Urinary bladder (tissue), 3 donors: ENCODE measurements at regions not wholly inside any gene's neighbourhood (a gene's known extent, or its start where the extent isn't known, plus 50 kb on each side); places are given as distances from the start of the nearest gene placed in this dataset.
"Not testable (repeated sequence)": the region's sequence is repeated elsewhere in the genome, so short reads cannot be mapped to it uniquely, and the experiment has no call there.

Experiments
- DNase-seq: peaks from one replicate; pipeline ENCODE4 v3.0.0-alpha.2; 2015; ENCODE audit errors: extremely low spot score
- H3K27ac ChIP-seq: one replicate; pipeline ENCODE4 v1.5.1; 2013; ENCODE audit warnings: low read depth, mild to moderate bottlenecking, moderate library complexity
- H3K36me3 ChIP-seq: one replicate; pipeline ENCODE4 v1.6.1; 2013; ENCODE audit warnings: mild to moderate bottlenecking, moderate library complexity; ENCODE audit not compliant: insufficient read depth
- H3K4me1 ChIP-seq: one replicate; pipeline ENCODE4 v1.6.1; 2013; ENCODE audit warnings: mild to moderate bottlenecking, moderate library complexity; ENCODE audit not compliant: insufficient read depth
- H3K4me3 ChIP-seq: one replicate; pipeline ENCODE4 v1.5.1; 2013; ENCODE audit warnings: low read depth, low read length
- WGBS: extraction: QIAGEN DNeasy Blood & Tissue Kit; methylation state at CpG from one replicate; pipeline ENCODE4 v1.1.7; 2013; 5-methylcytosine and 5-hydroxymethylcytosine counted together
- donor health status: healthy with polysubstance abuse.
- donor health status: healthy.

- WGBS: 77% methylated on average over 4 of the region's 4 CpGs
- no peak for DNase-seq
- Histone ChIP-seq H3K4me1 (no peaks in the 10 kb centered on the region), H3K27ac (no peak overlapping the region), H3K4me3 (no peak overlapping the region), H3K36me3 (no peaks in the 10 kb centered on the region)
These were observed 106.5 kb downstream of the KLF13 start for GRCh38 chr15:31433091-31433490.

DNA sequence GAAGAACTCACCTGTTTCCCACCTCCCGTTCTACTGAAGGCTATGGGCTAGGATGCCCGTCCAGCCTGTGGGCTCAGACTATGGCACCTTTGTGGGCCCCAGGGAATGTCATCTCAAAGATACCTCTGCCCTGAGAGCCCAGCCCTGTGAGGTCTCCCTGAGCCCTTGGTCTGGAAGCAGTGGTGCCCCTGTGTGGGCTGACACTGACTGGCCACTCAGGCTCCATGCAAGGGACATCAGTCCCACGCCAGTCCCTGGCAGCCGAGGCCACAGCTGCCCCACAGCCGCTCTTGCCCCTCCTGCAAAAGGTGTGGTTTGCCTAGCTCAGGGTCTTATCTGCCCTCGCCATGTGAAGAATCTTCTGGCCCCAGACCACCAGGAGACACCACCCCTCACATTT lies 106.9 kb downstream of the KLF13 start:
- DNase-seq: no peak
- H3K36me3 ChIP-seq: no peaks in the 10 kb centered on the region
- WGBS: 94% methylated on average over 6 of the region's 6 CpGs

GRCh38 chr15:31434275-31434587 lies 107.6 kb downstream of the KLF13 start:
- Histone ChIP-seq H3K4me1 (no peaks in the 10 kb centered on the region), H3K27ac (peak overlapping the region; percentile 63), H3K4me3 (no peak overlapping the region), H3K36me3 (no peaks in the 10 kb centered on the region)
- no peak for DNase-seq
- 85% methylated on average over 3 of the region's 3 CpGs for WGBS

More for the DNA sequence above, 106.9 kb downstream of the KLF13 start:
- H3K4me3 ChIP-seq: no peak overlapping the region
- no peaks in the 10 kb centered on the region for H3K4me1 ChIP-seq
- no peak overlapping the region for H3K27ac ChIP-seq

DNA sequence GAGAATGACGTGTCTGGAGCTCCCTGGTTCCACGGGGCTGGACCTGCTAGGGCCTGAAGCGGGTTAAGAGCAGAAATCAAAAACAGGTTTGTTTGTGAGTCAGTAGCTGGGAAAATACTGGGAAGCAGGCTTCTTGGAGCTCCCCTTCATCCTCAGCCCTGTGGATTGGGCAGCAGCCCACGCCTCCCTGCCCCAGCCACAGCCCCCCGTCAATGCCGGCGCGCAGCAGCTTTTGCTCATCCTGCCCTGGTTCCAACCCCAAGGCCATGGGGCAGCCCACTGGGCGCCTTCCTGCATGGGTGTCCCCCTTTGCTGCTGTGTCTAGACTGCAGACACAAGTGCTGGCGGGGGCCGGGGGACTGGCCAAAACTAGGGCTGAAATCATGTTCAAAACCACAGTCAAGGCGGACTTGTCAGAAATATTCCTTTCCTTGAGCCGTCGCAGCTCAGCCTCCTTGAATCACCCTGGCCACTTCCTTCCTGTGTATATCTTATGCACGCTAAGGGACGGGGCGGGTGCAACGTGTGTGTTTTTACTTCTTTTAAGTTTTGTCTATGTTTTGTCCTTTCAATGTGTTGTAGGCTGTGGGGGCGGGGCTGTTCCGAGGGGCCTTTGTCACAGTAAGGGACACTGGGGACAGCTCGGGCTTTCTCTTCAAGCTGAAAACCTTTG lies 108.1 kb downstream of the KLF13 start:
- WGBS: 50% methylated on average over 21 of the region's 21 CpGs
- DNase-seq: no peak
- no peaks in the 10 kb centered on the region for H3K4me1 ChIP-seq
- H3K36me3 ChIP-seq: no peaks in the 10 kb centered on the region
- no peak overlapping the region for H3K4me3 ChIP-seq
- H3K27ac ChIP-seq: peak overlapping the region; percentile 63

DNA sequence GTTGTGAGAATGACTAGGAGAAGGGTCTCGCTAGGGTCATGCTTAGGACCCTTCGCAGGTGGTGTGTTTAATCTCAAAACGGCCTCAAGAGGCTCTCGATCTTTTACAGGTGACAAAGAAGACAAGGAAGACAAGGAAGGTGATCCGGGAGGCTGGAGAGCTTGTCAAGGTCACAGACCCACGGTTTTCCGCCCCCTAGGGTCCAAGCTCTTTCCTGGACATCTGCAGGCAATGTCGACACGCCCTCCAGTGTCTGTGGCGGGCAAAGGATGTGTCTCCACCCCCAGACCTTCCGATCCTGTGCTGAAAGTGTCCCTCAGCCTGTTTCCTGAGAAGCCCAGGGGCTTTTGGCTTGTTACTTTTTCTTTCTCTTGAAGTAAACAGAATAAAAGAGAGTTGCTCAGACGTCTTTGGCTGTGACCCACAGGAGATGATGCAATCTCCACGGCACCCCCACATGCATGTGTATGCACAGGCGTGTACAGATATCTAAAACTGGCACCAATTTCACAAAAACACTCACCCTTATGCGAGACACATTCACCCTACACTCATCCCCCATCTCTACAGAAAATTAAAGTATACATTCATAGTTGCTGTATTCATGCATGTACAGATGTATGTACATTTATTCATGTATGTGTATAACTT lies 108.8 kb downstream of the KLF13 start:
- H3K27ac ChIP-seq: peak overlapping the region; percentile 63
- 15% methylated on average over 15 of the region's 15 CpGs for WGBS
- peak; percentile 17 for DNase-seq

GRCh38 chr15:31435912-31436628 lies 109.4 kb downstream of the KLF13 start:
- H3K27ac ChIP-seq: peak overlapping the region; percentile 54
- H3K4me3 ChIP-seq: no peak overlapping the region
- DNase-seq: no peak
- 64% methylated on average over 14 of the region's 14 CpGs for WGBS
- H3K36me3 ChIP-seq: no peaks in the 10 kb centered on the region
- H3K4me1 ChIP-seq: no peaks in the 10 kb centered on the region

More for the DNA sequence above, 108.8 kb downstream of the KLF13 start:
- Histone ChIP-seq H3K4me1 (no peaks in the 10 kb centered on the region), H3K4me3 (no peak overlapping the region), H3K36me3 (no peaks in the 10 kb centered on the region)

GRCh38 chr15:31437686-31438085 lies 111.1 kb downstream of the KLF13 start:
- no peak overlapping the region for H3K27ac ChIP-seq
- no peaks in the 10 kb centered on the region for H3K4me1 ChIP-seq
- WGBS: 86% methylated on average over 6 of the region's 6 CpGs
- H3K36me3 ChIP-seq: no peaks in the 10 kb centered on the region
- no peak overlapping the region for H3K4me3 ChIP-seq
- no peak for DNase-seq

GRCh38 chr15:31438601-31439265 lies 112.1 kb downstream of the KLF13 start:
- Histone ChIP-seq H3K36me3 (no peaks in the 10 kb centered on the region), H3K4me1 (no peaks in the 10 kb centered on the region), H3K27ac (no peak overlapping the region), H3K4me3 (no peak overlapping the region)
- 94% methylated on average over 10 of the region's 10 CpGs for WGBS
- DNase-seq: no peak

DNA sequence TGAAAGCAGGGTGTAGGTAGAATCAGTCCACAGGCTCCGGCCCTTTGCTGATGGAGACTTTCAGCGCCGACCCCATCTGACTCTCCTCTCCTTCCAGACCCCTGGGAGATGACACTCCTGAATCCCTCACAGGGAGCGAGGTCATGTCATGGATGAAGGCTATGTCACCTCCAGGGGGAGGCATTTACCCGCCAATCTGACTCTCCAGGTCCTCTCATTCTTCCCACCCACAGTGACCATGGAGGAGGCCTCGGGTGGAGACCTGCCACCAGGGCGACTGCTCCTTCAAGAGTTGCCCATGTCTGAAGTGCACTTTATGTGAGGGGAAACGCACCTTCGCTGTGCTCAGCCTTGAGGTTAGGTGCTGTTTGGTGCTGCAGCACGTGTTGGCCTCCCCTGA lies 112.7 kb downstream of the KLF13 start:
- DNase-seq: no peak

GRCh38 chr15:31440216-31440615 lies 113.6 kb downstream of the KLF13 start:
- H3K27ac ChIP-seq, H3K4me1 ChIP-seq, DNase-seq, H3K36me3 ChIP-seq: not testable (repeated sequence)
- peak overlapping the region; percentile 57 for H3K4me3 ChIP-seq
- WGBS: 97% methylated on average over 20 of the region's 20 CpGs

More for the DNA sequence above, 112.7 kb downstream of the KLF13 start:
- 88% methylated on average over 10 of the region's 10 CpGs for WGBS
- no peaks in the 10 kb centered on the region for H3K36me3 ChIP-seq
- no peak overlapping the region for H3K27ac ChIP-seq
- H3K4me1 ChIP-seq: no peaks in the 10 kb centered on the region
- no peak overlapping the region for H3K4me3 ChIP-seq

- H3K4me1 ChIP-seq: no peaks in the 10 kb centered on the region
- no peak for DNase-seq
- peak overlapping the region; percentile 44 for H3K27ac ChIP-seq
- WGBS: 2% methylated on average over 56 of the region's 56 CpGs
- peak overlapping the region; percentile 57 for H3K4me3 ChIP-seq
- H3K36me3 ChIP-seq: no peaks in the 10 kb centered on the region
These were observed 114.2 kb downstream of the KLF13 start for GRCh38 chr15:31440754-31441311.

GRCh38 chr15:31442226-31442625 lies 115.6 kb downstream of the KLF13 start:
- no peak for DNase-seq
- no peak overlapping the region for H3K4me3 ChIP-seq
- no peaks in the 10 kb centered on the region for H3K36me3 ChIP-seq
- no peaks in the 10 kb centered on the region for H3K4me1 ChIP-seq
- H3K27ac ChIP-seq: no peak overlapping the region
- WGBS: 77% methylated on average over 9 of the region's 9 CpGs

- DNase-seq: no peak
- no peaks in the 10 kb centered on the region for H3K36me3 ChIP-seq
- no peak overlapping the region for H3K4me3 ChIP-seq
- WGBS: 58% methylated on average over 4 of the region's 4 CpGs
- H3K27ac ChIP-seq: no peak overlapping the region
- H3K4me1 ChIP-seq: no peaks in the 10 kb centered on the region
These were observed 116.1 kb downstream of the KLF13 start for GRCh38 chr15:31442699-31443111.
